Mesendoderm (in vitro differentiated cells): ENCODE measurements at regions not wholly inside any gene's neighbourhood (a gene's known extent, or its start where the extent isn't known, plus 50 kb on each side); places are given as distances from the start of the nearest gene placed in this dataset.

ENCODE experiments used
- DNase-seq: peaks from one replicate; pipeline ENCODE4 v3.0.0; 2013
- H2AK5ac ChIP-seq: 2 replicates; pipeline ENCODE4 v1.6.1; 2013; ENCODE audit warnings: low read length, inconsistent platforms
- H2BK120ac ChIP-seq: 2 replicates; pipeline ENCODE4 v1.6.1; 2013; ENCODE audit warnings: low read depth, mild to moderate bottlenecking, low read length, moderate library complexity, mixed read lengths
- H2BK15ac ChIP-seq: replicated peaks from 2 replicates; pipeline ENCODE4 v1.6.1; 2013; ENCODE audit warnings: low read depth, mild to moderate bottlenecking, moderate library complexity
- H2BK5ac ChIP-seq: 2 replicates; pipeline ENCODE4 v1.6.1; 2013; ENCODE audit warnings: low read length, inconsistent platforms
- H3K18ac ChIP-seq: 2 replicates; pipeline ENCODE4 v1.6.1; 2013; ENCODE audit warnings: mild to moderate bottlenecking, low read length, mixed read lengths
- H3K23ac ChIP-seq: one replicate; pipeline ENCODE4 v1.6.1; 2013; ENCODE audit warnings: low read length
- H3K27ac ChIP-seq: 2 replicates; pipeline ENCODE4 v1.5.1; 2013; ENCODE audit warnings: low read depth, mild to moderate bottlenecking, inconsistent platforms, low read length, moderate library complexity
- H3K27me3 ChIP-seq: 2 replicates; pipeline ENCODE4 v1.6.1; 2013; ENCODE audit warnings: low read length, control low read depth, mild to moderate bottlenecking, inconsistent platforms; ENCODE audit not compliant: insufficient read depth, poor library complexity
- H3K36me3 ChIP-seq: 2 replicates; pipeline ENCODE4 v1.6.1; 2013; ENCODE audit warnings: low read length, inconsistent platforms; ENCODE audit not compliant: control insufficient read depth, insufficient read depth
- H3K4ac ChIP-seq: one replicate; pipeline ENCODE4 v1.6.1; 2013; ENCODE audit warnings: low read depth, mild to moderate bottlenecking, low read length, moderate library complexity
- H3K4me1 ChIP-seq: 2 replicates; pipeline ENCODE4 v1.6.1; 2013; ENCODE audit warnings: low read depth, low read length, inconsistent platforms; ENCODE audit not compliant: control insufficient read depth
- H3K4me2 ChIP-seq: 2 replicates; pipeline ENCODE4 v1.6.1; 2013; ENCODE audit warnings: low read length
- H3K4me3 ChIP-seq: 2 replicates; pipeline ENCODE4 v1.5.1; 2013; ENCODE audit warnings: mild to moderate bottlenecking, low read length
- H3K56ac ChIP-seq: one replicate; pipeline ENCODE4 v1.6.1; 2013; ENCODE audit warnings: low read length
- H3K79me1 ChIP-seq: 2 replicates; pipeline ENCODE4 v1.6.1; 2013; ENCODE audit warnings: low read length, inconsistent platforms
- H3K79me2 ChIP-seq: 2 replicates; pipeline ENCODE4 v1.6.1; 2013; ENCODE audit warnings: mild to moderate bottlenecking, low read length; ENCODE audit not compliant: control insufficient read depth, insufficient read depth
- H3K9ac ChIP-seq: 2 replicates; pipeline ENCODE4 v1.6.1; 2013; ENCODE audit warnings: low read length, inconsistent platforms
- H4K5ac ChIP-seq: one replicate; pipeline ENCODE4 v1.6.1; 2013; ENCODE audit warnings: low read length
- H4K8ac ChIP-seq: one replicate; pipeline ENCODE4 v1.6.1; 2013; ENCODE audit warnings: low read depth, mild to moderate bottlenecking, control low read depth, low read length, moderate library complexity
- WGBS: extraction: QIAGEN DNeasy Blood & Tissue Kit; methylation state at CpG from one replicate; pipeline ENCODE4 v1.1.7; 2013; ENCODE audit warnings: low lambda C conversion rate, missing lambda C conversion rate; ENCODE audit not compliant: insufficient coverage; ENCODE audit errors: extremely low coverage; 5-methylcytosine and 5-hydroxymethylcytosine counted together

DNA sequence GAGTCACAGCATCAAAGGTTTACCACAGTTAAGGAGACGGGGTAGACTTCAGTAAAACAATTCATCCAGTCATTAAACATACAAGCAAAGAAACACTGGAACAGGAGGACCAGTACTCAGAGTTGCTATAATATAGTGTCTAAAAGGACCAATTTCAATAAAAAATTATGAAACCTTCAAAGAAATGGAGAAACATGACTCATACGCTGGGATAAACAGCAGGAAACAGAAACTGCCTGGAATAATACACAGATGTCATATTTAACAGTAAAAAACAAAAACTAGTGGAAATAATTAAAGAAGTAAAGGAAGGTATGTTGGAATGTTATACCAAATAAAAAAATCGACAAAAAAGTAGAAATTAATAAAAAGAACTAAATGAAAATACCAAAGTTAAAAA is 1075.9 kb downstream of the NR2F1-AS1 start:
- 100% methylated on average over 1 of the region's 3 CpGs for WGBS

DNA sequence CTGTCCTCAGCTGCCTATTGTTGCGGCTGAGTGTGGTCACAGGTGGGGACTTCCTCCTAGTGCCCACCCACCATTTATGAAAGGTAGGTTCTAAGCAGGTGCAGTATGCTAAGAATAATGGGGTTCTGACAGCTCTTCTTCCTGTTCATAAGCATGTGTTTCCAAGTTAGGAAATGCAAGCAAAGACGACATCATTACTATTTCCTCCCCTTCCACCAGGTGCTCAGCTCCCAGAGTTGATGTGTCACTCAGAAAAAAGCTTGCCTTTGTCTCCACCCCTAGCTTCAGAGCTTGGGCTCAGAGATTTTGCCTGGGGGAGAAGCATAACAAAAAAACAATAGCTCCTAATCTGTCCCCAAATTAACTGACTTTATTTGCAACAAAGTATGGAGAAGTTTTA is 1076.7 kb downstream of the NR2F1-AS1 start:
- no peak overlapping the region for H2BK120ac ChIP-seq
- no peaks in the 10 kb centered on the region for H3K79me1 ChIP-seq
- no peaks in the 10 kb centered on the region for H3K4me1 ChIP-seq
- no peak overlapping the region for H4K8ac ChIP-seq
- no CpG with 5 or more reads among the region's 2 CpGs for WGBS
- no peaks in the 10 kb centered on the region for H3K36me3 ChIP-seq
- no peak overlapping the region for H3K4me3 ChIP-seq
- no peak overlapping the region for H3K56ac ChIP-seq
- H3K27ac ChIP-seq, result no peak overlapping the region
- no peak overlapping the region for H3K23ac ChIP-seq
- H3K79me2 ChIP-seq, result no peaks in the 10 kb centered on the region
- H3K27me3 ChIP-seq, result no peaks in the 10 kb centered on the region
- no peak overlapping the region for H3K4ac ChIP-seq
- H2AK5ac ChIP-seq, result no peak overlapping the region
- no peak overlapping the region for H2BK5ac ChIP-seq
- H3K9ac ChIP-seq, result no peak overlapping the region
- H3K4me2 ChIP-seq, result no peak overlapping the region
- DNase-seq, result peak; percentile 50
- no peak overlapping the region for H2BK15ac ChIP-seq
- no peak overlapping the region for H3K18ac ChIP-seq
- no peak overlapping the region for H4K5ac ChIP-seq

More for the DNA sequence above, 1075.9 kb downstream of the NR2F1-AS1 start:
- Histone ChIP-seq H3K18ac (no peak overlapping the region), H4K8ac (no peak overlapping the region), H3K4me3 (no peak overlapping the region), H3K23ac (no peak overlapping the region), H2BK120ac (no peak overlapping the region), H3K9ac (no peak overlapping the region), H3K27ac (no peak overlapping the region), H3K56ac (no peak overlapping the region), H3K27me3 (no peaks in the 10 kb centered on the region), H3K4me1 (no peaks in the 10 kb centered on the region), H3K79me1 (no peaks in the 10 kb centered on the region), H2AK5ac (no peak overlapping the region), H3K36me3 (no peaks in the 10 kb centered on the region), H2BK5ac (no peak overlapping the region), H2BK15ac (no peak overlapping the region), H3K4ac (no peak overlapping the region), H4K5ac (no peak overlapping the region), H3K4me2 (no peak overlapping the region), H3K79me2 (no peaks in the 10 kb centered on the region)
- no peak for DNase-seq

DNA sequence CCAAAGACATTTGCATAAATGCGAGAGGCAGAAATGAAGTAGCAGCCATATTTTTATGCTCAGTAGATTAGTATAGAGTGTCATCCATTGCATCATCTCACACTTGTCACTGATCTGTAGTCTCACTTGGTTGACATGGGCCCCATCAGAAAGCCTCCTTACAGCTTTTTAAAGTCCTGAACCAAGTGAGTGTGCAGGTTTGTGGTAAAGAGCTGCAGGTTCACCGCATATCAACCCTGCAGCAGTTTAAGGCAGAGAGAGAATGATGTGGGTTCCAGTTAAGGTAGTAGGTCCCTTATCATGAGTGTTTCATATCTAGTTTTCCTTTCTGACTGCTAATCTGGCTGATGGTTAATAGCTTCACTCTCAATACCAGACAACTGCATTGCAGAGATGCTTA is 1080.3 kb downstream of the NR2F1-AS1 start:
- WGBS, result no CpG with 5 or more reads among the region's 2 CpGs

DNA sequence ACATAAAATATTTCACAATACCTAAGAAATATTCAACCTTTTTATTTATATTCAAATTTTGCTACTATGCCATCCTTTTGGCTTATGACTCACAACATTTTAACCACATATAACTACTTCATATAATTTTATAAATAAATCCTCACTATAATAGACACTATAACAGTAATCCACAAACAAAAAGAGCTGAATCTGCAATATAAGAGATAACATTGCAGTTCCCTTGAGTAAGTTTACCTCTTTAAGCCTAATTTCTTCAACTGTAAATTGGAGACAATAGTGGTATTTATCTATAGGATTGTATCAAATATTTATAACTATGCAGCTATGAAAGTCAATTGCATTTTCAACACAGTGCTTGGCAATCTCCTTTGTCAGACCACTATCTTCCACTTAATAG is 1084.5 kb downstream of the NR2F1-AS1 start:
- Histone ChIP-seq H2BK120ac (no peak overlapping the region), H2BK15ac (no peak overlapping the region), H3K23ac (no peak overlapping the region), H3K27ac (no peak overlapping the region), H4K5ac (no peak overlapping the region), H3K9ac (no peak overlapping the region), H3K79me2 (no peaks in the 10 kb centered on the region), H2AK5ac (no peak overlapping the region), H3K56ac (no peak overlapping the region), H3K27me3 (no peaks in the 10 kb centered on the region), H4K8ac (no peak overlapping the region), H3K79me1 (no peaks in the 10 kb centered on the region), H3K4me1 (no peaks in the 10 kb centered on the region), H3K18ac (no peak overlapping the region), H3K4ac (no peak overlapping the region), H3K4me3 (no peak overlapping the region), H3K36me3 (no peaks in the 10 kb centered on the region), H3K4me2 (no peak overlapping the region), H2BK5ac (no peak overlapping the region)
- DNase-seq, result no peak

More for the DNA sequence above, 1080.3 kb downstream of the NR2F1-AS1 start:
- no peaks in the 10 kb centered on the region for H3K4me1 ChIP-seq
- DNase-seq, result no peak
- H3K79me2 ChIP-seq, result no peaks in the 10 kb centered on the region
- no peaks in the 10 kb centered on the region for H3K79me1 ChIP-seq
- H2BK5ac ChIP-seq, result no peak overlapping the region
- H3K23ac ChIP-seq, result no peak overlapping the region
- H3K27me3 ChIP-seq, result no peaks in the 10 kb centered on the region
- H3K18ac ChIP-seq, result no peak overlapping the region
- no peak overlapping the region for H4K5ac ChIP-seq
- no peak overlapping the region for H3K4ac ChIP-seq
- no peaks in the 10 kb centered on the region for H3K36me3 ChIP-seq
- H4K8ac ChIP-seq, result no peak overlapping the region
- H3K27ac ChIP-seq, result no peak overlapping the region
- no peak overlapping the region for H2AK5ac ChIP-seq
- no peak overlapping the region for H3K56ac ChIP-seq
- H2BK15ac ChIP-seq, result no peak overlapping the region
- no peak overlapping the region for H3K4me2 ChIP-seq
- no peak overlapping the region for H3K4me3 ChIP-seq
- no peak overlapping the region for H2BK120ac ChIP-seq
- H3K9ac ChIP-seq, result no peak overlapping the region

DNA sequence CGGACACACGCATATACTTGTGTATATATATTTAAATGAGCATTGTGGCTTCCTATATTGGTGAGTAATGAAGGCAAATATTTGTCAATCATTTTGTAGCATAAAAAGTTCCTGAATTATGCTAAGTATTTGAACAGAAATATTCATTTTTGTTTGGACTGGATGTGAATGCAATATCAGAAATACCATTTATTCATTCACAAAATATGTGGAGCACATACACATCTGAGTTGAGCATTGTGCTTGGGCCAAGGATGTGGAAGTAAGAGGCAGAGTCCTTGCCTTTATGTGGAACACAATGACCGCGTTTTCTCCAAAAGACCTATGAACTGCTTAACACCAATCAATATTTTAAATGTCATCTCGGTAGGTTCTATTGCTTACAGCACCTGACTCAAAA is 1086.5 kb downstream of the NR2F1-AS1 start:
- Histone ChIP-seq H3K56ac (no peak overlapping the region), H3K4ac (no peak overlapping the region), H3K27ac (no peak overlapping the region), H3K79me2 (no peaks in the 10 kb centered on the region), H3K79me1 (no peaks in the 10 kb centered on the region), H3K4me1 (no peaks in the 10 kb centered on the region), H3K23ac (no peak overlapping the region), H2AK5ac (no peak overlapping the region), H4K5ac (no peak overlapping the region), H3K4me3 (no peak overlapping the region), H4K8ac (no peak overlapping the region), H2BK5ac (no peak overlapping the region), H3K27me3 (no peaks in the 10 kb centered on the region), H3K36me3 (no peaks in the 10 kb centered on the region), H2BK15ac (no peak overlapping the region), H2BK120ac (no peak overlapping the region), H3K18ac (no peak overlapping the region), H3K9ac (no peak overlapping the region), H3K4me2 (no peak overlapping the region)
- WGBS, result no CpG with 5 or more reads among the region's 5 CpGs
- no peak for DNase-seq

DNA sequence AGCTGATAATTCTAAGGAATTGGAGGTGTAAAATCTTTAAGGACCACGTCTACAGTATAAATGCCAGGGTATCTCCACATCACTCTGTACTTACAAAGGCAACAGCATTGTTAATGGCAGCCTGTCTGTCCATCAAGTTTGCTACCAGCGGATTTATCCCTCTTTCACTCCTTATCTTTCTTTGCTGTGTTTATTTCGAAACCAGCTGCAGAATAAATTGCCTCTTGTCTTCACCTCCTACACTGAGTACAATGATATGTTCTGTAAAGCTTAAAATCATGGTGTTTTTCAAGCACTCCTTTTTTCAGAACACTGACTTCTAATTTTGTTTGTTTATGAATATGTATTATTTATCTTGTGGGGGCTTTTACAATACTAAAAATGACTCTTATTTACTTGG is 1088.1 kb downstream of the NR2F1-AS1 start:
- H3K23ac ChIP-seq, result no peak overlapping the region
- H3K79me2 ChIP-seq, result no peaks in the 10 kb centered on the region
- no peaks in the 10 kb centered on the region for H3K4me1 ChIP-seq
- no peak overlapping the region for H3K4me3 ChIP-seq
- H3K56ac ChIP-seq, result no peak overlapping the region
- H3K79me1 ChIP-seq, result no peaks in the 10 kb centered on the region
- H3K36me3 ChIP-seq, result no peaks in the 10 kb centered on the region
- no peak overlapping the region for H3K4ac ChIP-seq
- no peak overlapping the region for H3K18ac ChIP-seq
- WGBS, result no CpG with 5 or more reads among the region's 3 CpGs
- H2BK120ac ChIP-seq, result no peak overlapping the region
- H3K27me3 ChIP-seq, result no peaks in the 10 kb centered on the region
- no peak overlapping the region for H4K5ac ChIP-seq
- no peak overlapping the region for H4K8ac ChIP-seq
- no peak overlapping the region for H2AK5ac ChIP-seq
- no peak overlapping the region for H2BK5ac ChIP-seq
- DNase-seq, result no peak
- no peak overlapping the region for H3K9ac ChIP-seq
- H2BK15ac ChIP-seq, result no peak overlapping the region
- no peak overlapping the region for H3K4me2 ChIP-seq
- H3K27ac ChIP-seq, result no peak overlapping the region
